IMR-90 (cell line): ENCODE measurements at regions not wholly inside any gene's neighbourhood (a gene's known extent, or its start where the extent isn't known, plus 50 kb on each side); places are given as distances from the start of the nearest gene placed in this dataset.

Experiments used
- ATAC-seq: fragments of 200-7000 bp; cut with Tn5 transposase; 2 replicates; pipeline ENCODE4 v1.9.1; 2020; ENCODE audit warnings: low read depth, mild to moderate bottlenecking, moderate library complexity
- BruUV-seq: library from RNA; stranded (reverse); fragments of 400-500 nt; replicated peaks from 2 replicates; lab custom pipeline; 2021; lab: Mats Ljungman, UMichigan
- CTCF ChIA-PET: fragments of 300-600 bp; formaldehyde crosslinking; extraction: SDS; loops from one replicate; lab custom pipeline; 2021; ENCODE audit warnings: antibody characterized with exemption; lab: Yijun Ruan, JAX
- POLR2A ChIA-PET: fragments of 300-600 bp; sonication (Branson Sonifier 250); formaldehyde crosslinking; loops from one replicate; lab custom pipeline; 2022; ENCODE audit warnings: antibody characterized with exemption; ENCODE audit not compliant: unreplicated experiment; lab: Charles Lee
- DNase-seq: peaks from one replicate; pipeline ENCODE4 v3.0.0; 2013
- H2AFZ ChIP-seq: replicated peaks from 2 replicates; pipeline ENCODE3; 2013; ENCODE audit warnings: low read length, mild to moderate bottlenecking; ENCODE audit not compliant: poor library complexity
- H2AK5ac ChIP-seq: 2 replicates; pipeline ENCODE4 v1.6.1; 2013; ENCODE audit warnings: low read depth, low read length, inconsistent platforms
- H2AK9ac ChIP-seq: replicated peaks from 2 replicates; pipeline ENCODE3; 2013; ENCODE audit warnings: mild to moderate bottlenecking, low read depth, low read length, moderate library complexity; ENCODE audit not compliant: poor library complexity
- H2BK120ac ChIP-seq: 2 replicates; pipeline ENCODE4 v1.6.1; 2013; ENCODE audit warnings: low read depth, low read length, inconsistent platforms
- H2BK15ac ChIP-seq: 3 replicates; pipeline ENCODE4 v1.6.1; 2013; ENCODE audit warnings: low read depth, low read length, inconsistent platforms
- H2BK20ac ChIP-seq: 2 replicates; pipeline ENCODE4 v1.6.1; 2013; ENCODE audit warnings: low read depth, mild to moderate bottlenecking, inconsistent platforms, low read length, moderate library complexity
- H2BK5ac ChIP-seq: 2 replicates; pipeline ENCODE4 v1.6.1; 2013; ENCODE audit warnings: mild to moderate bottlenecking, low read depth, low read length, inconsistent platforms; ENCODE audit not compliant: poor library complexity, severe bottlenecking
- H3K14ac ChIP-seq: replicated peaks from 2 replicates; pipeline ENCODE4 v1.6.1; 2013; ENCODE audit warnings: low read depth, low read length, inconsistent platforms
- H3K18ac ChIP-seq: 2 replicates; pipeline ENCODE4 v1.6.1; 2013; ENCODE audit warnings: low read depth, low read length, control low read depth
- H3K23ac ChIP-seq: 2 replicates; pipeline ENCODE4 v1.6.1; 2013; ENCODE audit warnings: low read depth, low read length, inconsistent platforms
- H3K27ac ChIP-seq: 2 replicates; pipeline ENCODE4 v1.5.1; 2013; ENCODE audit warnings: mild to moderate bottlenecking, control low read depth, low read length; ENCODE audit not compliant: insufficient read depth
- H3K27me3 ChIP-seq: 2 replicates; pipeline ENCODE4 v1.6.1; 2013; ENCODE audit warnings: low read length; ENCODE audit not compliant: control insufficient read depth, insufficient read depth
- H3K36me3 ChIP-seq: 2 replicates; pipeline ENCODE4 v1.6.1; 2013; ENCODE audit warnings: low read length, mixed read lengths; ENCODE audit not compliant: control insufficient read depth, insufficient read depth
- H3K4ac ChIP-seq: 2 replicates; pipeline ENCODE4 v1.6.1; 2013; ENCODE audit warnings: low read depth, low read length, inconsistent platforms
- H3K4me1 ChIP-seq: 2 replicates; pipeline ENCODE4 v1.6.1; 2013; ENCODE audit warnings: low read length, mixed read lengths; ENCODE audit not compliant: control insufficient read depth, insufficient read depth
- H3K4me2 ChIP-seq: 2 replicates; pipeline ENCODE4 v1.6.1; 2013; ENCODE audit warnings: low read depth, mild to moderate bottlenecking, control low read depth, low read length, moderate library complexity
- H3K4me3 ChIP-seq: 2 replicates; pipeline ENCODE4 v1.5.1; 2013; ENCODE audit warnings: low read depth, mild to moderate bottlenecking, control low read depth, low read length, moderate library complexity; ENCODE audit not compliant: insufficient read depth
- H3K56ac ChIP-seq: 2 replicates; pipeline ENCODE4 v1.6.1; 2013; ENCODE audit warnings: low read length, inconsistent platforms; ENCODE audit not compliant: insufficient read depth; ENCODE audit errors: extremely low read depth
- H3K79me1 ChIP-seq, 2 experiments: 2 replicates each; pipeline ENCODE4 v1.6.1; 2013; ENCODE audit warnings: low read length in 2 of 2, inconsistent platforms in 1 of 2, low read depth in 1 of 2
- H3K9ac ChIP-seq: 2 replicates; pipeline ENCODE4 v1.6.1; 2013; ENCODE audit warnings: low read depth, low read length, control low read depth
- H3K9me1 ChIP-seq: 2 replicates; pipeline ENCODE4 v1.6.1; 2013; ENCODE audit warnings: low read length, inconsistent platforms; ENCODE audit not compliant: insufficient read depth
- H3K9me3 ChIP-seq: 2 replicates; pipeline ENCODE4 v1.6.1; 2013; ENCODE audit warnings: low read length; ENCODE audit not compliant: control insufficient read depth, insufficient read depth
- H4K20me1 ChIP-seq: 2 replicates; pipeline ENCODE4 v1.6.1; 2013; ENCODE audit warnings: low read length, inconsistent platforms; ENCODE audit not compliant: insufficient read depth
- H4K5ac ChIP-seq: 2 replicates; pipeline ENCODE4 v1.6.1; 2013; ENCODE audit warnings: mild to moderate bottlenecking, low read depth, low read length, control low read depth
- H4K8ac ChIP-seq, 2 experiments: 2 replicates each; pipeline ENCODE4 v1.6.1; 2013; ENCODE audit warnings: low read depth in 2 of 2, low read length in 2 of 2, control low read depth in 1 of 2, inconsistent platforms in 1 of 2
- H4K91ac ChIP-seq: 2 replicates; pipeline ENCODE4 v1.6.1; 2013; ENCODE audit warnings: low read depth, low read length, inconsistent platforms; ENCODE audit not compliant: insufficient read depth
- CHD1 ChIP-seq: IDR thresholded peaks from 2 replicates; pipeline ENCODE4 v1.6.1; 2012; ENCODE audit warnings: low read depth, low read length, improper control_type of control experiment
- CTCF ChIP-seq: conservative IDR thresholded peaks from 2 replicates; pipeline ENCODE4 v1.5.1; 2012; ENCODE audit warnings: mild to moderate bottlenecking, low read depth, low read length, improper control_type of control experiment
- WGBS, 2 experiments: methylation state at CpG; one replicate each; pipeline versions ENCODE4 v1.1.5 to v1.1.7; 2013; ENCODE audit warnings: missing lambda C conversion rate in 2 of 2; ENCODE audit not compliant: insufficient read length in 1 of 2; ENCODE audit errors: extremely low coverage in 2 of 2; 5-methylcytosine and 5-hydroxymethylcytosine counted together
- dilution Hi-C: fragments of 300-500 bp; cut with HindIII; formaldehyde crosslinking; loops from one replicate; pipeline ENCODE4 v1.14.3; 2018; ENCODE audit warnings: low sequenced_read_pairs; ENCODE audit not compliant: unreplicated experiment
- in situ Hi-C: fragments of 300-500 bp; cut with MboI; formaldehyde crosslinking; loops from 3 replicates; pipeline ENCODE4 v1.14.3; 2019; ENCODE audit warnings: low sequenced_read_pairs, inconsistent platforms, mixed read lengths
- intact Hi-C: fragments of 100-400 bp; cut with micrococcal nuclease; formaldehyde crosslinking; loops from 2 replicates; pipeline ENCODE4 v1.10.0; 2022

GRCh38 chr5:135750506-135750905, 84.0 kb upstream of the SLC25A48 start:
- intact Hi-C loops = no loop called here
- CTCF ChIA-PET = no interaction called here

More at GRCh38 chr5:135750506-135750905, 84.0 kb upstream of the SLC25A48 start:
- H3K9me3 ChIP-seq = no peaks in the 10 kb centered on the region; the same call in 1 of the 2 replicates
- no peak overlapping the region for H3K18ac ChIP-seq
- no peak overlapping the region for H2BK5ac ChIP-seq
- no peak overlapping the region for H3K4me3 ChIP-seq
- H3K4me2 ChIP-seq = no peak overlapping the region
- no peaks in the 10 kb centered on the region for H3K79me1 ChIP-seq
- in situ Hi-C loops (no loop called here), dilution Hi-C loops (no loop called here)
- no peak overlapping the region for H4K5ac ChIP-seq
- H3K56ac ChIP-seq = no peak overlapping the region
- 0 out of 2 replicates have a peak, but pooled peaks have one; percentile 7 for TF ChIP-seq CTCF
- TF ChIP-seq CHD1 = no peak
- no peak overlapping the region for H2AK9ac ChIP-seq
- no peak overlapping the region for H3K27ac ChIP-seq
- H2AFZ ChIP-seq = no peak overlapping the region
- no peak overlapping the region for H4K91ac ChIP-seq
- H2BK15ac ChIP-seq = no peak overlapping the region
- H2BK20ac ChIP-seq = no peak overlapping the region
- WGBS, 2 experiments = no CpG with 5 or more reads among the region's 4 CpGs
- no peak overlapping the region for H2BK120ac ChIP-seq
- DNase-seq = no peak
- H3K9ac ChIP-seq = no peak overlapping the region
- H3K23ac ChIP-seq = no peak overlapping the region
- BruUV-seq = no TSS peak
- no peak overlapping the region for H2AK5ac ChIP-seq
- H4K20me1 ChIP-seq = no peaks in the 10 kb centered on the region
- H3K4me1 ChIP-seq = no peaks in the 10 kb centered on the region
- no peak overlapping the region for H4K8ac ChIP-seq
- POLR2A ChIA-PET = no interaction called here
- ATAC-seq = no peak
- H3K9me1 ChIP-seq = no peaks in the 10 kb centered on the region
- H3K27me3 ChIP-seq = no peaks in the 10 kb centered on the region
- H3K14ac ChIP-seq = no peak overlapping the region
- H3K36me3 ChIP-seq = no peaks in the 10 kb centered on the region
- H3K4ac ChIP-seq = no peak overlapping the region
